Activated T-cell treated with anti-CD3 and anti-CD28 coated beads, Interleukin-2, amount 50 U/mL, for 24 hours (primary cell): ENCODE measurements at regions not wholly inside any gene's neighbourhood (a gene's known extent, or its start where the extent isn't known, plus 50 kb on each side); places are given as distances from the start of the nearest gene placed in this dataset.

Experiments used
- DNase-seq: peaks from one replicate; pipeline ENCODE4 v3.0.0-alpha.2; 2020
- H3K27ac Mint-ChIP-seq: 2 replicates; pipeline ENCODE4 v1.8.0; 2020; ENCODE audit warnings: mild to moderate bottlenecking, mixed read lengths
- H3K27me3 Mint-ChIP-seq: 2 replicates; pipeline ENCODE4 v1.8.0; 2020; ENCODE audit warnings: mixed read lengths
- H3K36me3 Mint-ChIP-seq: 2 replicates; pipeline ENCODE4 v1.8.0; 2020; ENCODE audit warnings: low read depth, mixed read lengths
- H3K4me1 Mint-ChIP-seq: 2 replicates; pipeline ENCODE4 v1.8.0; 2020; ENCODE audit warnings: low read depth, mixed read lengths
- H3K4me3 Mint-ChIP-seq: 2 replicates; pipeline ENCODE4 v1.8.0; 2020; ENCODE audit warnings: mild to moderate bottlenecking, moderate library complexity, mixed read lengths
- H3K9me3 Mint-ChIP-seq: 2 replicates; pipeline ENCODE4 v1.8.0; 2020; ENCODE audit warnings: mixed read lengths

GRCh38 chr18:1891641-1892040, 679.7 kb downstream of the METTL4 start:
- no peaks in the 10 kb centered on the region for H3K36me3 Mint-ChIP-seq
- H3K4me1 Mint-ChIP-seq, result no peaks in the 10 kb centered on the region
- no peaks in the 10 kb centered on the region for H3K9me3 Mint-ChIP-seq
- no peak overlapping the region for H3K4me3 Mint-ChIP-seq
- no peaks in the 10 kb centered on the region for H3K27me3 Mint-ChIP-seq
- DNase-seq, result no peak
- H3K27ac Mint-ChIP-seq, result no peak overlapping the region

- no peaks in the 10 kb centered on the region for H3K9me3 Mint-ChIP-seq
- DNase-seq, result no peak
- H3K36me3 Mint-ChIP-seq, result no peaks in the 10 kb centered on the region
- H3K27ac Mint-ChIP-seq, result no peak overlapping the region
- H3K4me1 Mint-ChIP-seq, result no peaks in the 10 kb centered on the region
- no peak overlapping the region for H3K4me3 Mint-ChIP-seq
- H3K27me3 Mint-ChIP-seq, result no peaks in the 10 kb centered on the region
These were observed 679.1 kb downstream of the METTL4 start for GRCh38 chr18:1892191-1892590.

- Mint-ChIP-seq H3K27ac (no peak overlapping the region), H3K4me1 (no peaks in the 10 kb centered on the region), H3K9me3 (no peaks in the 10 kb centered on the region), H3K36me3 (no peaks in the 10 kb centered on the region), H3K27me3 (no peaks in the 10 kb centered on the region), H3K4me3 (no peak overlapping the region)
- no peak for DNase-seq
These were observed 675.7 kb downstream of the METTL4 start for GRCh38 chr18:1895456-1896185.

- no peak for DNase-seq
- H3K4me3 Mint-ChIP-seq, result no peak overlapping the region
- H3K9me3 Mint-ChIP-seq, result no peaks in the 10 kb centered on the region
- no peak overlapping the region for H3K27ac Mint-ChIP-seq
- H3K36me3 Mint-ChIP-seq, result no peaks in the 10 kb centered on the region
- no peaks in the 10 kb centered on the region for H3K27me3 Mint-ChIP-seq
- H3K4me1 Mint-ChIP-seq, result no peaks in the 10 kb centered on the region
These were observed 664.9 kb downstream of the METTL4 start for GRCh38 chr18:1906421-1906820.

GRCh38 chr18:1907470-1908206, 663.7 kb downstream of the METTL4 start:
- Mint-ChIP-seq H3K4me3 (no peak overlapping the region), H3K27me3 (no peaks in the 10 kb centered on the region), H3K9me3 (no peaks in the 10 kb centered on the region), H3K27ac (no peak overlapping the region), H3K4me1 (no peaks in the 10 kb centered on the region), H3K36me3 (no peaks in the 10 kb centered on the region)
- DNase-seq, result no peak

GRCh38 chr18:1914489-1914888, 656.8 kb downstream of the METTL4 start:
- no peaks in the 10 kb centered on the region for H3K36me3 Mint-ChIP-seq
- no peak for DNase-seq
- peaks cover 15% of the 10 kb centered on the region for H3K9me3 Mint-ChIP-seq
- no peak overlapping the region for H3K4me3 Mint-ChIP-seq
- H3K27me3 Mint-ChIP-seq, result no peaks in the 10 kb centered on the region
- no peak overlapping the region for H3K27ac Mint-ChIP-seq
- H3K4me1 Mint-ChIP-seq, result no peaks in the 10 kb centered on the region

GRCh38 chr18:1916869-1917523, 654.3 kb downstream of the METTL4 start:
- peaks cover 15% of the 10 kb centered on the region for H3K9me3 Mint-ChIP-seq
- H3K36me3 Mint-ChIP-seq, result no peaks in the 10 kb centered on the region
- DNase-seq, result no peak
- H3K4me3 Mint-ChIP-seq, result no peak overlapping the region
- no peak overlapping the region for H3K27ac Mint-ChIP-seq
- no peaks in the 10 kb centered on the region for H3K27me3 Mint-ChIP-seq
- no peaks in the 10 kb centered on the region for H3K4me1 Mint-ChIP-seq

- Mint-ChIP-seq H3K4me1 (no peaks in the 10 kb centered on the region), H3K9me3 (peaks cover 15% of the 10 kb centered on the region), H3K4me3 (no peak overlapping the region), H3K27me3 (no peaks in the 10 kb centered on the region), H3K36me3 (no peaks in the 10 kb centered on the region), H3K27ac (no peak overlapping the region)
- no peak for DNase-seq
These were observed 653.7 kb downstream of the METTL4 start for GRCh38 chr18:1917569-1917968.

GRCh38 chr18:1922066-1922465, 649.2 kb downstream of the METTL4 start:
- H3K27ac Mint-ChIP-seq, result no peak overlapping the region
- no peak for DNase-seq
- H3K4me1 Mint-ChIP-seq, result no peaks in the 10 kb centered on the region
- H3K9me3 Mint-ChIP-seq, result no peaks in the 10 kb centered on the region
- H3K36me3 Mint-ChIP-seq, result no peaks in the 10 kb centered on the region
- H3K27me3 Mint-ChIP-seq, result no peaks in the 10 kb centered on the region
- H3K4me3 Mint-ChIP-seq, result no peak overlapping the region

GRCh38 chr18:1928711-1929110, 642.6 kb downstream of the METTL4 start:
- no peaks in the 10 kb centered on the region for H3K4me1 Mint-ChIP-seq

GRCh38 chr18:1929720-1930119, 641.6 kb downstream of the METTL4 start:
- no peaks in the 10 kb centered on the region for H3K36me3 Mint-ChIP-seq
- no peaks in the 10 kb centered on the region for H3K4me1 Mint-ChIP-seq
- no peak overlapping the region for H3K27ac Mint-ChIP-seq
- H3K9me3 Mint-ChIP-seq, result peaks cover 2% of the 10 kb centered on the region
- DNase-seq, result no peak
- no peaks in the 10 kb centered on the region for H3K27me3 Mint-ChIP-seq
- H3K4me3 Mint-ChIP-seq, result no peak overlapping the region

More at GRCh38 chr18:1928711-1929110, 642.6 kb downstream of the METTL4 start:
- H3K36me3 Mint-ChIP-seq, result no peaks in the 10 kb centered on the region
- DNase-seq, result no peak
- no peak overlapping the region for H3K4me3 Mint-ChIP-seq
- H3K27ac Mint-ChIP-seq, result no peak overlapping the region
- peaks cover 2% of the 10 kb centered on the region for H3K9me3 Mint-ChIP-seq
- no peaks in the 10 kb centered on the region for H3K27me3 Mint-ChIP-seq

- Mint-ChIP-seq H3K9me3 (peaks cover 4% of the 10 kb centered on the region), H3K4me3 (no peak overlapping the region), H3K36me3 (no peaks in the 10 kb centered on the region), H3K27me3 (no peaks in the 10 kb centered on the region), H3K27ac (no peak overlapping the region), H3K4me1 (no peaks in the 10 kb centered on the region)
- no peak for DNase-seq
These were observed 640.7 kb downstream of the METTL4 start for GRCh38 chr18:1930291-1931270.

GRCh38 chr18:1952486-1952885, 618.8 kb downstream of the METTL4 start:
- no peaks in the 10 kb centered on the region for H3K4me1 Mint-ChIP-seq
- no peak for DNase-seq
- H3K27me3 Mint-ChIP-seq, result no peaks in the 10 kb centered on the region
- no peak overlapping the region for H3K4me3 Mint-ChIP-seq
- H3K27ac Mint-ChIP-seq, result no peak overlapping the region
- H3K36me3 Mint-ChIP-seq, result no peaks in the 10 kb centered on the region
- no peaks in the 10 kb centered on the region for H3K9me3 Mint-ChIP-seq
